Esophagus squamous epithelium (tissue), 4 donors: ENCODE measurements at regions not wholly inside any gene's neighbourhood (a gene's known extent, or its start where the extent isn't known, plus 50 kb on each side); places are given as distances from the start of the nearest gene placed in this dataset.

Experiments
- POLR2A ChIP-seq, 4 donors: fragments of 450-650 bp; IDR thresholded peaks; one replicate each; pipeline ENCODE4 v1.6.1; 2017; ENCODE audit warnings: antibody characterized with exemption in 4 of 4, mild to moderate bottlenecking in 4 of 4, moderate library complexity in 3 of 4
- TF ChIP-seq, protein P1 (sequence below), 6 experiments: fragments of 450-650 bp in 4 of 6; fragments of 200-600 bp in 2 of 6; sonication (generic) in 2 of 6; IDR thresholded peaks; one replicate each; pipeline ENCODE4 v1.5.1; 2016 to 2019; ENCODE audit warnings: antibody characterized with exemption in 6 of 6, mild to moderate bottlenecking in 4 of 6, moderate library complexity in 4 of 6

DNA sequence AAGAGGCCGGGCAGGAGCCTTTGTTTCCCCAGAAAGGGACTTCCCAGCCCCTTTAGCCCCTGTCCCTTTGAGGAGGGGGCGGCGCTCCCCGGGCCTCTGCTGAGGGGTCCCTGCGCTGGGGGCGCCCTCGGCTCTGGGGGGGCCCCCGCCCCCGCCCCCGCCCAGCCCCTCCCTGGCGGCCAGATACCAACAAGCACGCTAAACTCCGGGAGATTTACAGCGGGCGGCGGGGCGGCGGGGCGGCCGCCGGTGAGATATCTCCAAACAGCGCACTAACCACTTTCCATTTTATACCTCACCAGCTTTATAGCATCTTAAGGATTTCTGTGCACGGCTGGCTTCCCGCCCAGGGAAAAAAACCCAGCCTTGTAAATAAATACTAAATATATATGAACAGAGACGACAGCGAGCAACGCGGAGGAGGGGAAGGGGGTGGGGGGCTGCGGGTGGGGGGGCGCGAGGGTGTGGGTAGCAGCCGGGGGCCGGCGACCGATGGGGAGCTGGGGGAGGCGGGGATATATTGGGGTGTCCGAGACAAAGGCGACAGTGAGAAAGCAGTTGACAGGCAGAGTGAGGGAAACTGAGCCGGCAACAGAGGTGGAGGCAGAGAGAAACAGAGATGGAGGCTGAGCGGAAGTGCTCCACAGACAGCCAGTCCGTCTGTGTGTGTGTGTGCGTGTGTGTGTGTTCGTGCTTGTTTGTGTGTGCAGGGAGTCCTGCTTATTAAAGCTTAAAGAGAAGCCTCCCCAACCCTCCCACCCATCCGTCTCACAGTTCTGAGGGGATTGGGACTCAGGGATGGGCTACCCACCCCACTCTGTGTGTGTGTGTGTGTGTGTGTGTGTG is 85.8 kb downstream of the HIF1AN start:
- TF ChIP-seq, protein P1, sequence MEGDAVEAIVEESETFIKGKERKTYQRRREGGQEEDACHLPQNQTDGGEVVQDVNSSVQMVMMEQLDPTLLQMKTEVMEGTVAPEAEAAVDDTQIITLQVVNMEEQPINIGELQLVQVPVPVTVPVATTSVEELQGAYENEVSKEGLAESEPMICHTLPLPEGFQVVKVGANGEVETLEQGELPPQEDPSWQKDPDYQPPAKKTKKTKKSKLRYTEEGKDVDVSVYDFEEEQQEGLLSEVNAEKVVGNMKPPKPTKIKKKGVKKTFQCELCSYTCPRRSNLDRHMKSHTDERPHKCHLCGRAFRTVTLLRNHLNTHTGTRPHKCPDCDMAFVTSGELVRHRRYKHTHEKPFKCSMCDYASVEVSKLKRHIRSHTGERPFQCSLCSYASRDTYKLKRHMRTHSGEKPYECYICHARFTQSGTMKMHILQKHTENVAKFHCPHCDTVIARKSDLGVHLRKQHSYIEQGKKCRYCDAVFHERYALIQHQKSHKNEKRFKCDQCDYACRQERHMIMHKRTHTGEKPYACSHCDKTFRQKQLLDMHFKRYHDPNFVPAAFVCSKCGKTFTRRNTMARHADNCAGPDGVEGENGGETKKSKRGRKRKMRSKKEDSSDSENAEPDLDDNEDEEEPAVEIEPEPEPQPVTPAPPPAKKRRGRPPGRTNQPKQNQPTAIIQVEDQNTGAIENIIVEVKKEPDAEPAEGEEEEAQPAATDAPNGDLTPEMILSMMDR (IDR thresholded peaks at IDR 0.05) = no peak
- no peak for TF ChIP-seq POLR2A (IDR thresholded peaks at IDR 0.05)
